ENCODE measurements at regions not wholly inside any gene's neighbourhood (a gene's known extent, or its start where the extent isn't known, plus 50 kb on each side); places are given as distances from the start of the nearest gene placed in this dataset.

- no peak overlapping the region for H3K4me3 ChIP-seq (ENCODE audit: low read depth, low read length)
- peak; percentile 99 for DNase-seq (ENCODE audit: low read depth)
- TF ChIP-seq CTCF (IDR thresholded peaks at IDR 0.05; ENCODE audit: insufficient read depth, low read length), result no peak
Measured at GRCh38 chr21:28633839-28634555, 358.7 kb downstream of the LTN1 start.

DNA sequence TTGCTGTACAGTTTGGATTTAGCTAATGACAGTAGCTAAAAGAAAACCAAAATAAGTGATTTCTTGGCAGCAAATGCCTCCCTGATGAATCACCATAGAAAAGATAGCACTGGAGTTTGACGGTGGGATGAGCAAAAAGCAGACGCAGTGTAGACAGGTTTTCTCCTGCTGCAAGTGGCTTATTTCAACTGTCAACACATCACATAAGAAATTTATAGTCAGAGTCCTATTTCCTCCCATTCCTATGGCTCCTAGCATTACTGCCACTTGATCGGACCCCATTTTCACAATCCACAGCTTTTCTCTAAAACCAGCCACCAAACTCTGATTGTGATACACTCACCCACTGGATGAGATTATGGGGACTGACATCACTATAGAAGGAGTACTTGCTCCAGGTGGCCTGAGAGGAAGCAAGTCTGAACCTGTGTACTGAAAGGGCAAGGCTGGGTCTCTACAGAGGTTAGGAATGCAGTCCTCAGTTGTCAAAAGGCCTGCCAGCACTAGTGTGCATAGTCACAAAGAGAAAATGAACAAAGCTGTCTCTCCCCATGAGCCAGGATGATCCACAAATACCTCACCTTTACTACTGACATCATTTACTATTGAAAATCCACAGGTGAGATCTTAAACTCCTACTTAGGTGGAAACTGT, 359.8 kb downstream of the LTN1 start:
- no peak for TF ChIP-seq CTCF (IDR thresholded peaks at IDR 0.05; ENCODE audit: insufficient read depth, low read length)
- DNase-seq (ENCODE audit: low read depth), result peak; percentile 88
- H3K4me3 ChIP-seq (ENCODE audit: low read depth, low read length), result no peak overlapping the region

DNA sequence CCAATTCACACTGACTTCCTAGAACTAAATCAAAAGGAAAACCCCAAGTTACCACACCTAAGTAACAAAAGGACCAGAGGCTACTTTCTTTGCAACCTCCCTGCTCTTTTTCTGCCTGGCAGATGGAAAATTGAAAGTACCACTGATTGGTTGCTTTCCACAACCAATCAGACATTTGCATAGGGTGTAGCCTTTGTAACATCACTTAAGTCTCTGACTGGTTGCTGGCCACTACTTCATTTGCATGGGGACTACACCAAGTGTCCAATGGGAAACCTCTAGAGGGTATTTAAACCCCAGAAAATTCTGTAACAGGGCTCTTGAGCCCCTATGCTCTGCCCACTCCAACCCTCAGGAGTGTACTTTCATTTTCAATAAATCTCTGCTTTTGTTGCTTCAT, 365.0 kb downstream of the LTN1 start:
- TF ChIP-seq CTCF (IDR thresholded peaks at IDR 0.05; ENCODE audit: insufficient read depth, low read length), result no peak
- DNase-seq (ENCODE audit: low read depth), result peak; percentile 60

DNA sequence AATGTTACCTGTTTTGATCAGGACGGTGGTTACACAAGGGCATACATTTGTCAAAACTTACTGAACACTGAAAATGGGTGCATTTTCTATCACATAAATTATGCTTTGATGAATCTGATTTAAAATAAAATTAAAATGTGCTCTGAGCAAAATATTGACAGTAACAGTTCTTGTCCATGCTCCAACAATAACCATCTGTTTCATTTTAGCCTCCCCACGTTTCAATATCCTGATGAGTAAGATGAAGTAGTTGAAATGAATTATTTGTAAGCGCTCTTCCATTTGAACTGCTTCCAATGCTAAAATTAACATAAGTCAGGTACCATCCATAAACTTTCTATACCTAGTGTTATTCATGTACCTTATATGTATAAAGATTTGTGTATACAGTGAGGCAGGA, 365.4 kb downstream of the LTN1 start:
- TF ChIP-seq CTCF (IDR thresholded peaks at IDR 0.05; ENCODE audit: insufficient read depth, low read length), result no peak
- peak; percentile 27 for DNase-seq (ENCODE audit: low read depth)
- H3K4me3 ChIP-seq (ENCODE audit: low read depth, low read length), result no peak overlapping the region

More for the DNA sequence above, 365.0 kb downstream of the LTN1 start:
- H3K4me3 ChIP-seq (ENCODE audit: low read depth, low read length), result no peak overlapping the region

- no peak for DNase-seq (ENCODE audit: low read depth)
- no peak for TF ChIP-seq CTCF (IDR thresholded peaks at IDR 0.05; ENCODE audit: insufficient read depth, low read length)
- no peak overlapping the region for H3K4me3 ChIP-seq (ENCODE audit: low read depth, low read length)
Measured at GRCh38 chr21:28624626-28625025, 368.1 kb downstream of the LTN1 start.

- H3K4me3 ChIP-seq (ENCODE audit: low read depth, low read length), result no peak overlapping the region
- TF ChIP-seq CTCF (IDR thresholded peaks at IDR 0.05; ENCODE audit: insufficient read depth, low read length), result no peak
- no peak for DNase-seq (ENCODE audit: low read depth)
Measured at GRCh38 chr21:28617300-28617699, 375.4 kb downstream of the LTN1 start.
